HG02885 (cell line): ENCODE measurements at regions not wholly inside any gene's neighbourhood (a gene's known extent, or its start where the extent isn't known, plus 50 kb on each side); places are given as distances from the start of the nearest gene placed in this dataset.

Experiments used
- ATAC-seq: cut with Tn5 transposase; IDR thresholded peaks from one replicate; pipeline ENCODE4 v1.9.1; 2021; ENCODE audit warnings: mild to moderate bottlenecking; ENCODE audit not compliant: unreplicated experiment, poor library complexity

GRCh38 chr4:128573781-128574508 is 235.6 kb upstream of the JADE1 start:
- ATAC-seq, result no peak

GRCh38 chr4:128572778-128573241 is 236.7 kb upstream of the JADE1 start:
- ATAC-seq, result no peak

- no peak for ATAC-seq
These were observed 237.8 kb upstream of the JADE1 start for GRCh38 chr4:128571747-128572146.

- no peak for ATAC-seq
These were observed 239.0 kb upstream of the JADE1 start for GRCh38 chr4:128570387-128570975.

GRCh38 chr4:128566693-128567092 is 242.8 kb upstream of the JADE1 start:
- ATAC-seq, result no peak

GRCh38 chr4:128565565-128566186 is 243.8 kb upstream of the JADE1 start:
- peak; percentile 75 for ATAC-seq

- no peak for ATAC-seq
These were observed 244.4 kb upstream of the JADE1 start for GRCh38 chr4:128565054-128565453.

GRCh38 chr4:128564081-128564630 is 245.3 kb upstream of the JADE1 start:
- no peak for ATAC-seq

DNA sequence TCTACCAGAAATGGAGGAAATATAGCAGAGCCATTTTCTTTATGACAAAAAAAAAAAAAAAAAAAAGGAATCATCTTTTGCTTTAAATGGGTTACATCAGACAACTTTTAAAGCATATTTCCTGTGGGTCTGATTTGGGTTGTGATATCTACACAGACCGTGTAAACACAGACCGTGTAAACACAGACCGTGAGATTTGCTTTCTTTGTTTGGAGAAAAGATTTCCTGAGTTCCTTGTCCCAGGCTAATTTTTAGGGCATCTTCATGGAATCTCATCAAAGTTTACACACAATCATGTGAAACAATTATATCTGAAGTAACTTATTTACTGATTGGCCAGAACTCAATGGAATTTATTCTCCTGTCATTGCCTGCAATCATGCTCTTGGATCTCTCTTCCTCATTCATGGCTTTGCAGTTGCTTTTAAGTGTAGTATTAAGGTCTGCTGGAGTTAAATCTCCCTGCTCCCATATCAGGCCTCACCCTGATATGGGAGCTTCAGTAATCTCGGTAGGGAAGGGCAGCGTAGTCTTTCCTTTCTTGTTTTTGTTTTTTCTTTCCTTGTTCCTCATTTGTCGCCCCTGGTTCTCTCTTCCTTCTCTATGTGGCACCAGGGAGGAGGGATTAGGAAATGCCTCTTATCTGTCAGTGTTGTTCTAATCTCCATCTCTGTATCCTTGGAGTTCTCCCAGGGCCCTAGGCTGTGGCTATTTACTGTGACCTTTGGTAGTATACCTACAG is 248.6 kb upstream of the JADE1 start:
- no peak for ATAC-seq

DNA sequence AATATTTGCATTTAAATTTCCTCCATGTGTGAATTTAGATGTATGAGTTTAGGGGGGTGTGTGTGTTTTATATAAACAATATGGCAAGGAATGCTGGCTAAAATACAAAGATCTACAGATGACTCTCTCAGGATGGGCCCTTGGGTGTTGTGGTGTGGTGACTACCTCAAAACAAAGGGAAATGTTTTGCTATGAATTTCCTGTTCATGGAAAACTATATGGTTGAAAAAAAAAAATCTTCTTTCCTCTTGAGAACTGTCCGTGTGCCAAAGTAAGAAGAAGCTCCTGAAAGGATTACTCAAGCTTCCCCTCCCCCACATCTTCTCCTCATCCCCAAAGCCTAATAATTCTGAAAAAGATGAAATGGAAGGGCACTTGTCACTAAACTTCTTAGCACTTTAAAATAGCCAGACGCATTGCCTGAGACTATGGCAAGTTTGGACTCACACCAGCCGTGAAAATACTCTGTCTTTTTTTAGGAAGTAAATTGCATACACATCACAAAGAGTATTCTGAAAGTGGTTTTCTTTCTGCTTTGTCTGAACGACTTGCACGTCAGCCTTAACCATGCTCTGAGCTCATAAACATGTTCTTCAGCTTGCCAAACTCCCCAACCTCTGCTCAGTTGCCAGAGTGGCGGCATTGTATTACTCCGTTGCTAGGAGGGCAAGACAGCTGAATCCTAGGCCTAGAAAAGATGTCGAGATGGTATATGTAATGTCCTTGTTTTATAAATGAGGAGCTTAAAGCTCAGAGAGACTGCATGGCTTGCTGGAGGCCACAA is 250.4 kb upstream of the JADE1 start:
- peak; percentile 65 for ATAC-seq

- ATAC-seq, result no peak
These were observed 252.7 kb upstream of the JADE1 start for GRCh38 chr4:128556756-128557155.

DNA sequence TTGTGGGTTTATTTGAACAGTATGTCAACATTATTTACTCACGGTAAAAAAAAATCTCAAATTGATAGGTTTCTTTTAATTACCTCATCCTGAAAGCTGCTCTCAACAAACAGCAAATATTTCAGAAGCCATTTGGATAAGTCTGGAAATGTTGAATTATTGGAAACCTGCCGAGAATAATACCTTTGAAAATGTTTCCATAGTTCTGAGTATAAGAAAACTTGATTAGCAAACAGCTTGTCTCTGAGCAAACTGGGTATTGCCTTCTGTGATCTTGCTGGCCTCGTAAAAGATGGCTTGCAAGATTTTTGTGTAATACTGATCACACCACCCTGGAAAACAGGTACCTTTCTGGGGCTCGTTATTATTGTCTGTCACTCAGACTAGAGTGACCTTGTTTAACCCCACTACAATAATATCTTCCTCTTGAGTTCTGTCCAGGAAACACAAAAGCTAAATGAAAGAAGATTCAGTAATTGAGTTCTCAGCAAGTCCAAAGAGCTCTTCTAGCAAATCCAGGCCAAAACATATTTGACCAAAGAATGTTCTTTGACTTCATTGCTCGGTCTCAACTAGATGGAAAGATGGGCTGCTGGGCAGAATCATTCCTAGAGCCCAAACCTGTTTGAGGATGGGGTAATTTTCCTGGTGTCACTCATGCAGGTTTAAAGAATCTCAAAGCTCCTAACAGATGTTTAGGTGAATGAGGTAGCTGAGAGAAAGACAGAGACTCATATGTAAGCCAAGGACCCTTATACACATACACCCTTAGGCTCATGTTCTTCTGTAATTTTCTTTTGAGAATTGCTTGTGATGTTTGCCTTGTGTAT is 255.6 kb upstream of the JADE1 start:
- ATAC-seq, result no peak

DNA sequence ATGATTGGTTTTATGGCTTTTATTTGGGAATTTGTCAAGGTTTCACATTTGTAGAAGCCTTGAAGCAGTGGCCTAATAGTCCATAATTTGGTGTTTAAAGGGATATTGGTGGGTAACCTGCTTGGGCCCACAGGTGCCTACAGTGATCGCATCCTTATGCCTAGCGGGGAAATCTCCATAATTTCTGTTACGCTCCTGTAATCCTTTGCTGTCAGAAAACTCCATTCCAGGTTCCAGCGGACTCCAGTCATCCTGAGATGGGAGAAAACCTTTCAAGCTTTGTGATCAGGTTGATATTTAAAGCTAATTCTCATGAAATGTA is 257.0 kb upstream of the JADE1 start:
- no peak for ATAC-seq

DNA sequence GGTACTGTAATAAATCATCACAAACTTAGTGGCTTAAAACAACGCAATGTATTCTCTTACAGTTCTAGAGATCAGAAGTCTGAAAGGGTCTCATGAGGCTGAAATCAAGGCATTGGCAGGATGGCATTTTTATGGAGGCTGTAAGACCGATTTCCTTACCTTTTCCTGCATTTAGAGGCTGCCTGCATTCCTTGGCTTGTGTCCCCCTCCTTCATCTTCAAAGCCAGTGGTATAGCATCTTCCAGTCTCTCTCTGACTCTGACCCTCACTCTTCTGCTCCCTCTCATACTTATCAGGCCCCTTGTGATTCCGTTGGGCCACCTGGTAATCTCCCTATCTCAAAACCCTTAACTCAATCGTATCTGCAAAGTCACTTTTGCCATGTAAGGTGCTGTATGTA is 258.2 kb upstream of the JADE1 start:
- no peak for ATAC-seq

DNA sequence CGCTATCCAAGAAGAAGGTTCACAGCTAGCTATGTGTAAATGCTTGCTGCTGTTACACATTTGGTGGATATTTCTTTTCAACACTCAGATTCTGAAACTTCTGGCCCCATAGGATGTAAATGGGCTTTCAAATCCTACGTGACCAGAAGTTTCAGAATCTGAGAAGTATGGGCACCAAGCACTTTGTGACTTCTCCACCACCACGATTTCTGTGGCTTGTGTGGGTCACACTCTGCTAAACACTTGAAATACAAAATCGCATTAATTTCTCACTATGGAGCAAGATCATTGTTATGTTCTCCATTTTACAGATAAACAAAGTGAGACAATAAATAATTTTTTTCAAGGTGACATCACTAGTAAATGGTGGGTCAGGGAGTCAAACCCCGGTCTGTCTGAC is 259.4 kb upstream of the JADE1 start:
- no peak for ATAC-seq

GRCh38 chr4:128549636-128550035 is 259.9 kb upstream of the JADE1 start:
- no peak for ATAC-seq

GRCh38 chr4:128548381-128548780 is 260.8 kb upstream of the PGRMC2 start:
- ATAC-seq, result no peak

- ATAC-seq, result no peak
These were observed 256.7 kb upstream of the PGRMC2 start for GRCh38 chr4:128544272-128544671.

GRCh38 chr4:128543696-128544095 is 256.1 kb upstream of the PGRMC2 start:
- ATAC-seq, result no peak
